Thyroid gland (tissue), 4 donors: ENCODE measurements at regions not wholly inside any gene's neighbourhood (a gene's known extent, or its start where the extent isn't known, plus 50 kb on each side); places are given as distances from the start of the nearest gene placed in this dataset. TPM values are rescaled to one million over a fixed set of nuclear protein-coding genes. Genes with fewer than 3 reads are reported as not detected.

Experiments used
- DNase-seq, 2 donors: peaks; one replicate each; pipeline ENCODE4 v3.0.0-alpha.2; 2019
- H3K27ac ChIP-seq, 3 donors: fragments of 200-600 bp; sonication (generic); 1 replicate in 2 of 3; 2 replicates in 1 of 3; pipeline ENCODE4 v1.5.1; 2016 to 2019; ENCODE audit warnings: mild to moderate bottlenecking in 1 of 3, moderate library complexity in 1 of 3
- H3K27me3 ChIP-seq: fragments of 200-600 bp; sonication (generic); one replicate; pipeline ENCODE4 v1.5.1; 2019
- H3K36me3 ChIP-seq, 2 donors: fragments of 200-600 bp; sonication (generic); one replicate each; pipeline ENCODE4 v1.5.1; 2016 to 2019
- H3K4me1 ChIP-seq, 2 donors: fragments of 200-600 bp; sonication (generic); one replicate each; pipeline ENCODE4 v1.5.1; 2017 to 2019
- H3K4me3 ChIP-seq, 3 donors: fragments of 200-600 bp; sonication (generic); replicated peaks in 1 of 3; 1 replicate in 2 of 3; 2 replicates in 1 of 3; pipeline ENCODE4 v1.5.1; 2016; ENCODE audit warnings: mild to moderate bottlenecking in 1 of 3
- H3K9me3 ChIP-seq: fragments of 200-600 bp; sonication (generic); one replicate; pipeline ENCODE4 v1.5.1; 2017
- POLR2A ChIP-seq, 2 donors: fragments of 450-650 bp; IDR thresholded peaks; one replicate each; pipeline ENCODE4 v1.6.1; 2017; ENCODE audit warnings: antibody characterized with exemption in 2 of 2, mild to moderate bottlenecking in 2 of 2, moderate library complexity in 1 of 2
- WGBS, 2 donors: methylation state at CpG; one replicate each; pipeline ENCODE4 v1.1.5; 2017; 5-methylcytosine and 5-hydroxymethylcytosine counted together
- intact Hi-C: fragments of 100-400 bp; cut with DNase I; formaldehyde crosslinking; loops from one replicate; pipeline ENCODE4 v1.15.1; 2023
- small RNA-seq: library from RNA; depleted of rRNA; stranded (forward); fragments of <200 nt; gene quantifications from one replicate; pipeline ENCODE3, GENCODE V24; 2016
- TF ChIP-seq, protein P1 (sequence below), 6 experiments: fragments of 200-600 bp in 3 of 6; fragments of 450-650 bp in 3 of 6; sonication (generic) in 3 of 6; IDR thresholded peaks; one replicate each; pipeline ENCODE4 v1.5.1; 2016 to 2019; ENCODE audit warnings: antibody characterized with exemption in 6 of 6, mild to moderate bottlenecking in 2 of 6, inconsistent platforms in 1 of 6, moderate library complexity in 1 of 6

DNA sequence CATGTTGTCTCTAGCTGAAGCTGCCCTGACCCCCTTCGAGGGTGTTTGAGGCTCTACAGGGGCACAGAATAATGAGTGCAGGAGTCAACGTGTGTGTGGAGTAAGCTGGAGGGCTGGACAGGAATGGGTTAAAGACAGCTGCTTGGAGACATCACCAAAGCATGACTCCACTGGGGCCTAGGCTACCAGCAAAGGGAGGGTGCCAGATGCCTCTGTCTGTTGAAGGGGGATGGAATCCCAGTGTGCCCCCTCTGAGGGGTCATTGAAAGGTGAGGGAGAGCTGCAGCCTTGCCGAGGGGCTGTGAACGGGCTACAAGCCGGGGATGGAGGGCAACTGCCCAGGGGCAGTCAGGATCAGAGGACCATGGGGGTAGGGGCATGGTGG lies 51.7 kb upstream of the PODXL start:
- no peak for DNase-seq
- Histone ChIP-seq H3K36me3 (no peaks in the 10 kb centered on the region), H3K4me3 (no peak overlapping the region), H3K4me1 (peaks cover 0 to 12% of the 10 kb centered on the region in 2 donors), H3K27me3 (no peaks in the 10 kb centered on the region), H3K27ac (no peak overlapping the region), H3K9me3 (no peaks in the 10 kb centered on the region)
- TF ChIP-seq, protein P1, sequence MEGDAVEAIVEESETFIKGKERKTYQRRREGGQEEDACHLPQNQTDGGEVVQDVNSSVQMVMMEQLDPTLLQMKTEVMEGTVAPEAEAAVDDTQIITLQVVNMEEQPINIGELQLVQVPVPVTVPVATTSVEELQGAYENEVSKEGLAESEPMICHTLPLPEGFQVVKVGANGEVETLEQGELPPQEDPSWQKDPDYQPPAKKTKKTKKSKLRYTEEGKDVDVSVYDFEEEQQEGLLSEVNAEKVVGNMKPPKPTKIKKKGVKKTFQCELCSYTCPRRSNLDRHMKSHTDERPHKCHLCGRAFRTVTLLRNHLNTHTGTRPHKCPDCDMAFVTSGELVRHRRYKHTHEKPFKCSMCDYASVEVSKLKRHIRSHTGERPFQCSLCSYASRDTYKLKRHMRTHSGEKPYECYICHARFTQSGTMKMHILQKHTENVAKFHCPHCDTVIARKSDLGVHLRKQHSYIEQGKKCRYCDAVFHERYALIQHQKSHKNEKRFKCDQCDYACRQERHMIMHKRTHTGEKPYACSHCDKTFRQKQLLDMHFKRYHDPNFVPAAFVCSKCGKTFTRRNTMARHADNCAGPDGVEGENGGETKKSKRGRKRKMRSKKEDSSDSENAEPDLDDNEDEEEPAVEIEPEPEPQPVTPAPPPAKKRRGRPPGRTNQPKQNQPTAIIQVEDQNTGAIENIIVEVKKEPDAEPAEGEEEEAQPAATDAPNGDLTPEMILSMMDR (IDR thresholded peaks at IDR 0.05), result no peak
- intact Hi-C loops, result no loop called here
- 66 to 67% methylated on average over 5 of the region's 5 CpGs for WGBS, 2 donors

DNA sequence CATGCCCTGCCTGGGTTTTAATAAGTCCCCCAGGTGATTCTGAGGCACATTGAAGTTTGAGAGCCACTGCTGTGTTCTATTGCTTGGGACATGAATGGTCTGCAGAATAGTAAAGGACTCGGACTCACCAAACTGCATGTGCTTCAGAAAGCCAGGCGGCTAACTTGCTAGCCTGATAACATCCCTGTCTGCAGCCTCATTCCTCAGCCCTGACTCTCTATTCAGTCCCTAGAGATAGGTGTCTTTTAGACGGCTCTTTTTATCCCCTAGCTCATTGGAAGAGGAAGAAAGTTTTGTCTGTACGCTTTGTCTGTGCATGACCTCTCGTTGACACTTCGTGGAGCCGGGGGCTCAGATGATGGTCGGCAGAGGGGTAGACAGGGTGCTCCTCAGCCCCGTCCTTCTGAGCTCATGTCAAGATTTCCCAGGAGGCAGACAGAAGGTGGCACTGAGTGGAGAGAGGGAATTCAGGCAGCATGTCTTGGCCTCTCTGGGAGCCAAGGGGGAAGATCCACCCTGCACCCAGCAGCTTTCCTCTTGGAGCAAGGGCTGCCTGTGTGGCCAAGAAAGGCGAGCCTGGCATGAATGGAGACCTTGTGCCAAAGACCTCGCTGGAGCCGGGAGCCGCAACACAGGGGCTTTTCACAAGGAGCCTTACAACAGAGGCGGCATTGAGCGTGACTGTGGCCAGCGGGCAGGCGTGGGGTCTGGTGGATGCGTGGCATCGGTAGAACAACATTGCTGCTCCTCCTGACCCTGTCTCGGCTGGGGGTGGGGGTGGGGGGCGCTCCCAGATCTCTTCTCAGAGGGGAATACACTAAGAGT lies 51.1 kb upstream of the PODXL start:
- intact Hi-C loops, result no loop called here
- Histone ChIP-seq H3K27ac (no peak overlapping the region), H3K9me3 (no peaks in the 10 kb centered on the region), H3K27me3 (no peaks in the 10 kb centered on the region), H3K36me3 (no peaks in the 10 kb centered on the region), H3K4me3 (no peak overlapping the region), H3K4me1 (peaks cover 0 to 12% of the 10 kb centered on the region in 2 donors)
- DNase-seq, result no peak
- no peak for TF ChIP-seq POLR2A (IDR thresholded peaks at IDR 0.05)
- TF ChIP-seq, protein P1 (IDR thresholded peaks at IDR 0.05), result no peak
- 80 to 82% methylated on average over 21 of the region's 21 CpGs for WGBS, 2 donors

DNA sequence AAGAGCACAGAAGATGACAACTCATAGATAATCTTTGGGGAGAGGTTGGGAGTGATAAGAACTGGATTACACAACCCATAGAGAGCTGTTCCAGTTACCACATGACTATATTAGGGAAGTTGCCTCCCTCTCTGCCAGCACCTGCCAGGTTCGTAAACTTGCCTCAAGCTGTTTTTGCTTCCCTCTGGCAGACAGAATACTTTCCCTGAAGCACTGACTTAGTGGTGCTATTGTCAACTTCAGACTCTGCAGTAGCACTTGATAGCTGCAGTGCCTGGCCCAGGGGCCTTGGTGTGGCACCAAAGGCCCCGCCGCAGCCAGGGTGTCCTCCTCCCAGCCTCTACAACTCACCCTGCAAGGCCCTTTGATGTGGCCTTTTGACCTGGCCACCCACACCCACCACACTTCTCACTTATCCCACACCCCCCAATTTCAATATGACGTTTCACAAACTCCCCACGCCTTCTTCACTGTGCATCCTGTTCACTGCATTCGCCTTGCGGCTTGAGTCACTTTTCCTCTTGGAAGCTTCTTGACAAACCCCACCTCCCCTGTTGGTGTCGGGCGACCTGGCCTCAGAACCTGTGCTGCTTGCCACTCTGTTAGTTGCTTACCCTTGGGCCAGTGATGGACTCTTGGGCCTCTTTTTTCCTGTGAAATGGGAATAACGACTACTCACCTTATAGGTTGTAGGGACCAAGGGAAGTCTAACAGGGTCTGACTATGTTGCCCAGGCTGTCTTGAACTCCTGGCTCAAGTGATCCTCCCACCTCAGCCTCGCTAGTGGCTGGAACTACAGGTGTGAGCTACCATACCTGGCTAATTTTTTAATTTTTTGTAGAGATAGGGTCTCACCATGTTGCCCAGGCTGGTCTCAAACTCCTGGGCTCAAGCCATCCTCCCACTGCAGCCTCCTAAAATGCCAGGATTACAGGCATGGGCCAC lies 50.2 kb upstream of the PODXL start:
- DNase-seq, result peak; percentile 36 to 57
- H3K4me1 ChIP-seq, result peaks cover 0 to 12% of the 10 kb centered on the region in 2 donors
- 79 to 85% methylated on average over 11 of the region's 11 CpGs for WGBS, 2 donors
- H3K27ac ChIP-seq, result no peak overlapping the region
- intact Hi-C loops, result no loop called here
- TF ChIP-seq POLR2A (IDR thresholded peaks at IDR 0.05), result no peak
- TF ChIP-seq, protein P1 (IDR thresholded peaks at IDR 0.05), result no peak
- no peaks in the 10 kb centered on the region for H3K9me3 ChIP-seq
- H3K36me3 ChIP-seq, result no peaks in the 10 kb centered on the region
- no peak overlapping the region for H3K4me3 ChIP-seq
- no peaks in the 10 kb centered on the region for H3K27me3 ChIP-seq

Small RNA genes in the stretch of these regions (small RNA-seq; reads per million reads assigned to genes)
- not detected for gene AC009518.3
